K562 (cell line): ENCODE measurements at regions not wholly inside any gene's neighbourhood (a gene's known extent, or its start where the extent isn't known, plus 50 kb on each side); places are given as distances from the start of the nearest gene placed in this dataset.
"Not testable (repeated sequence)": the region's sequence is repeated elsewhere in the genome, so short reads cannot be mapped to it uniquely, and the experiment has no call there.

Experiments
- ATAC-seq: fragments of 200-7000 bp; cut with Tn5 transposase; 3 replicates; pipeline ENCODE4 v1.9.1; 2020; ENCODE audit warnings: moderate library complexity
- BruUV-seq: library from RNA; stranded (reverse); fragments of 400-500 nt; replicated peaks from 2 replicates; lab custom pipeline; 2021; lab: Mats Ljungman, UMichigan
- CTCF ChIA-PET: fragments of 300-600 bp; formaldehyde crosslinking; extraction: SDS; loops from one replicate; lab custom pipeline; 2021; ENCODE audit warnings: low intra/inter-chr PET ratio; lab: Yijun Ruan, JAX
- POLR2A ChIA-PET: fragments of 300-600, 350-650 bp; sonication (Branson Sonifier 250); formaldehyde crosslinking; extraction: SDS; loops from one replicate; lab custom pipeline; 2021; ENCODE audit warnings: antibody characterized with exemption, inconsistent platforms; lab: Yijun Ruan, JAX
- DNase-seq, 4 experiments: peaks; one replicate each; pipeline versions ENCODE4 v3.0.0 to v3.0.0-alpha.2; 2011 to 2018; ENCODE audit warnings: low spot score in 3 of 4, mixed read lengths in 3 of 4; ENCODE audit errors: extremely low read depth in 1 of 4
- FAIRE-seq: peaks from 2 replicates; lab custom pipeline; 2011; peaks lifted over from hg19 to GRCh38; lab: Jason Lieb, UNC
- H2AFZ ChIP-seq: 2 replicates; pipeline ENCODE4 v1.6.0; 2011; ENCODE audit warnings: low read depth, low read length, control low read depth, inconsistent platforms
- H3K27ac ChIP-seq: fragments of 200-600 bp; 3 replicates; pipeline ENCODE4 v1.8.0; 2011; ENCODE audit warnings: low read depth, mild to moderate bottlenecking, control low read depth, inconsistent platforms, low read length, moderate library complexity, mixed read lengths; ENCODE audit errors: extremely low read depth
- H3K27me3 ChIP-seq, 2 experiments: fragments of 300-600 bp in 1 of 2; 2 replicates in 1 of 2; 3 replicates in 1 of 2; pipeline versions ENCODE4 v1.6.0 to v1.8.0; 2011; ENCODE audit warnings: inconsistent platforms in 2 of 2, low read length in 2 of 2, mild to moderate bottlenecking in 1 of 2, mixed read lengths in 1 of 2, moderate library complexity in 1 of 2; ENCODE audit not compliant: control insufficient read depth in 2 of 2, insufficient read depth in 2 of 2
- H3K36me3 ChIP-seq: fragments of 300-600 bp; 3 replicates; pipeline ENCODE4 v1.8.0; 2011; ENCODE audit warnings: mild to moderate bottlenecking, low read length, inconsistent platforms; ENCODE audit not compliant: control insufficient read depth, insufficient read depth
- H3K4me1 ChIP-seq, 2 experiments: fragments of 200-600 bp in 1 of 2; replicated peaks in 1 of 2; 2 replicates in 1 of 2; 3 replicates in 1 of 2; pipeline versions ENCODE4 v1.5.1 to v1.8.0; 2011; ENCODE audit warnings: inconsistent platforms in 2 of 2, low read length in 2 of 2, mild to moderate bottlenecking in 1 of 2, mixed read lengths in 1 of 2, moderate library complexity in 1 of 2; ENCODE audit not compliant: control insufficient read depth in 2 of 2, insufficient read depth in 2 of 2
- H3K4me2 ChIP-seq: 2 replicates; pipeline ENCODE4 v1.6.1; 2011; ENCODE audit warnings: low read length, control low read depth, inconsistent platforms, mixed read lengths; ENCODE audit not compliant: insufficient read depth
- H3K4me3 ChIP-seq: fragments of 200-600 bp; sonication (generic), shearing (Covaris generic); 2 replicates; pipeline ENCODE4 v1.5.1; 2016; ENCODE audit warnings: control low read depth, inconsistent platforms
- H3K79me2 ChIP-seq: fragments of 200-600 bp; 3 replicates; pipeline ENCODE4 v1.8.0; 2011; ENCODE audit warnings: low read length, inconsistent platforms; ENCODE audit not compliant: control insufficient read depth, insufficient read depth
- H3K9ac ChIP-seq, 2 experiments: 2 replicates each; pipeline versions ENCODE4 v1.6.0 to v1.6.1; 2011; ENCODE audit warnings: low read depth in 2 of 2, low read length in 2 of 2, control low read depth in 1 of 2, inconsistent platforms in 1 of 2, mild to moderate bottlenecking in 1 of 2, mixed read lengths in 1 of 2; ENCODE audit not compliant: insufficient read depth in 1 of 2
- H3K9me1 ChIP-seq: one replicate; pipeline ENCODE4 v1.6.0; 2011; ENCODE audit warnings: inconsistent platforms, mild to moderate bottlenecking, low read length, moderate library complexity; ENCODE audit not compliant: control insufficient read depth, insufficient read depth
- H3K9me3 ChIP-seq: replicated peaks from 2 replicates; pipeline ENCODE4 v1.5.1; 2011; ENCODE audit warnings: low read depth, low read length, inconsistent platforms; ENCODE audit not compliant: control insufficient read depth, insufficient read depth
- H4K20me1 ChIP-seq: replicated peaks from 2 replicates; pipeline ENCODE4 v1.6.1; 2011; ENCODE audit warnings: low read length, inconsistent platforms, mixed read lengths; ENCODE audit not compliant: control insufficient read depth, insufficient read depth
- CREB1 ChIP-seq, 2 experiments: sonication (generic) in 1 of 2; formaldehyde crosslinking in 1 of 2; IDR thresholded peaks; 2 replicates each; pipeline versions ENCODE4 v1.6.1 to v1.8.0; 2012 to 2022; ENCODE audit warnings: inconsistent platforms in 1 of 2, mild to moderate bottlenecking in 1 of 2, missing genetic modification reagents in 1 of 2, moderate library complexity in 1 of 2
- KLF6 ChIP-seq: fragments of 250-450 bp; sonication (Bioruptor Pico); IDR thresholded peaks from 2 replicates; pipeline ENCODE4 v1.4.0; 2020; ENCODE audit warnings: mild to moderate bottlenecking, moderate library complexity, borderline replicate concordance
- L3MBTL2 ChIP-seq: fragments of 450-650 bp; IDR thresholded peaks from 2 replicates; pipeline ENCODE4 v1.6.1; 2016; ENCODE audit warnings: mild to moderate bottlenecking, moderate library complexity
- MYC ChIP-seq, 2 experiments: fragments of 250-450 bp in 1 of 2; sonication (Bioruptor Pico) in 1 of 2; IDR thresholded peaks; 2 replicates each; pipeline versions ENCODE4 v1.5.1 to v1.6.1; 2012 to 2021; ENCODE audit warnings: low read depth in 2 of 2, borderline replicate concordance in 1 of 2, improper control_type of control experiment in 1 of 2, low read length in 1 of 2, mild to moderate bottlenecking in 1 of 2, moderate library complexity in 1 of 2
- POLR2AphosphoS2 ChIP-seq: IDR thresholded peaks from 2 replicates; pipeline ENCODE4 v1.6.1; 2012; ENCODE audit warnings: low read length, improper control_type of control experiment
- POLR2G ChIP-seq: fragments of 200-400 bp; formaldehyde crosslinking; IDR thresholded peaks from 2 replicates; pipeline ENCODE4 v1.6.1; 2017; ENCODE audit warnings: low read depth, mild to moderate bottlenecking, antibody characterized with exemption, low read length, moderate library complexity
- RAD21 ChIP-seq, 2 experiments: fragments of 250-450 bp in 1 of 2; fragments of 450-650 bp in 1 of 2; sonication (Bioruptor Pico) in 1 of 2; formaldehyde crosslinking in 1 of 2; IDR thresholded peaks in 1 of 2; conservative IDR thresholded peaks in 1 of 2; 2 replicates each; pipeline versions ENCODE4 v1.4.0 to v1.8.0; 2020 to 2022; ENCODE audit warnings: mild to moderate bottlenecking in 2 of 2, moderate library complexity in 1 of 2
- RAD51 ChIP-seq: fragments of 450-650 bp; IDR thresholded peaks from 2 replicates; pipeline ENCODE4 v1.7.1; 2016; ENCODE audit warnings: low read depth, mild to moderate bottlenecking, borderline replicate concordance
- SIN3A ChIP-seq, 2 experiments: fragments of 150-350 bp in 1 of 2; IDR thresholded peaks; 2 replicates each; pipeline ENCODE4 v1.6.1; 2011 to 2016; ENCODE audit warnings: borderline replicate concordance in 2 of 2, low read depth in 2 of 2, low read length in 2 of 2, mild to moderate bottlenecking in 2 of 2, moderate library complexity in 2 of 2; ENCODE audit not compliant: control insufficient read depth in 1 of 2
- SP1 ChIP-seq: sonication (generic); formaldehyde crosslinking; IDR thresholded peaks from 2 replicates; pipeline ENCODE4 v1.8.1; 2022; ENCODE audit warnings: mild to moderate bottlenecking, missing genetic modification reagents
- WGBS: fragments of 100-300 bp; shearing (Covaris generic); methylation state at CpG from one replicate; pipeline ENCODE4 v1.1.6; 2016; ENCODE audit warnings: low coverage, mixed read lengths; ENCODE audit not compliant: insufficient coverage; ENCODE audit errors: missing lambda C conversion rate; 5-methylcytosine and 5-hydroxymethylcytosine counted together
- in situ Hi-C: fragments of 300-500 bp; cut with MboI; formaldehyde crosslinking; loops from 4 replicates; pipeline ENCODE4 v1.15.0; 2018; ENCODE audit warnings: inconsistent platforms, mixed read lengths
- intact Hi-C: fragments of 100-400 bp; cut with micrococcal nuclease; formaldehyde crosslinking; loops from 2 replicates; pipeline ENCODE4 v1.14.2; 2022
- TF ChIP-seq, protein P1 (sequence below), 3 experiments: IDR thresholded peaks in 2 of 3; conservative IDR thresholded peaks in 1 of 3; 2 replicates each; pipeline ENCODE4 v1.5.1; 2011 to 2012; ENCODE audit warnings: low read length in 3 of 3, mild to moderate bottlenecking in 3 of 3, control low read depth in 2 of 3, improper control_type of control experiment in 1 of 3, inconsistent platforms in 1 of 3, low read depth in 1 of 3, mixed read lengths in 1 of 3, moderate library complexity in 1 of 3; ENCODE audit not compliant: insufficient read depth in 2 of 3
- TF ChIP-seq, protein P2 (sequence below): sonication (generic); formaldehyde crosslinking; IDR thresholded peaks from 2 replicates; pipeline ENCODE4 v1.8.0; 2022; ENCODE audit warnings: mild to moderate bottlenecking, missing genetic modification reagents
- TF ChIP-seq, protein P3 (sequence below): sonication (generic); formaldehyde crosslinking; IDR thresholded peaks from 2 replicates; pipeline ENCODE4 v1.8.0; 2022; ENCODE audit warnings: missing genetic modification reagents, mild to moderate bottlenecking, moderate library complexity, borderline replicate concordance
- TF ChIP-seq, protein P4 (sequence below): fragments of 450-650 bp; IDR thresholded peaks from 2 replicates; pipeline ENCODE4 v1.6.1; 2016; ENCODE audit warnings: borderline replicate concordance

DNA sequence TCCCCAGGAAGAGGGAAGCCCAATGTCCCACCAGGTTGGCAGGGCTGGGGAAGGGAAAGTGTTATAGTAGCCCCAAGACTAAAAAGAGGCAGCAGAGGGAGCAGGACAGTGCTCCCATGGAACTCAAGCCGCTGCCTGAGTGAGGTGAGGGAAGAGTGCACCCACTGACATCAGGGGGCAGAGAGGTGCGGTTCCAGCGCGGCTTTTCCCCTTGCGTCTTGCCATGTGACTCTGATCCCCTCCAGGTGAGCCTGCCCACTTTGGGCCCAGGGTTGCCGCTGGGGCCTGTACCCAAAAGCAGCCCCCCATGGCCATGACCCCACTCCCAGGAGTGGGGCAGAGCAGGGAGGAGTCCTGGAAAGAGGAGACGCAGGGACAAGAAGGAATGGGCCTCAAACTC, 136.3 kb upstream of the KCTD7 start:
- intact Hi-C loops: loop anchor here (5.0 kb wide), 2 partner anchors 50 to 110 kb away; no protein-coding TSS in a partner anchor
- POLR2A ChIA-PET; FAIRE-seq; TF ChIP-seq MYC (CRISPR knock-in tag; IDR thresholded peaks at IDR 0.05; ENCODE audit: borderline replicate concordance, low read depth); CREB1 (IDR thresholded peaks at IDR 0.05): not testable (repeated sequence)
- TF ChIP-seq POLR2AphosphoS2 (peak; percentile 56; the same call in 1 of the 2 replicates), KLF6 (CRISPR knock-in tag) (peak; percentile 11; the same call in 1 of the 2 replicates), SIN3A (IDR thresholded peaks at IDR 0.05; ENCODE audit: borderline replicate concordance in 2 of 2, control insufficient read depth in 1 of 2, low read depth in 2 of 2, low read length in 2 of 2) (peak in 1 of 2 experiments; percentile 39; a peak in 1 of 4 replicates), L3MBTL2 (peak; percentile 66), RAD21 (CRISPR knock-in tag; conservative IDR thresholded peaks at IDR 0.05 in 1 of 2, IDR thresholded peaks at IDR 0.05 in 1 of 2) (peak in 1 of 2 experiments; percentile 24; a peak in 1 of 4 replicates), RAD51 (peak; percentile 41; the same call in 1 of the 2 replicates), MYC (IDR thresholded peaks at IDR 0.05; ENCODE audit: low read depth, low read length) (peak; percentile 58; the same call in 1 of the 2 replicates), CREB1 (CRISPR knock-in tag; IDR thresholded peaks at IDR 0.05) (0 out of 2 replicates have a peak, but pooled peaks have one; percentile 9), SP1 (CRISPR knock-in tag) (peak; percentile 62; the same call in 1 of the 2 replicates), POLR2G (peak; percentile 62)
- TF ChIP-seq, protein P1, sequence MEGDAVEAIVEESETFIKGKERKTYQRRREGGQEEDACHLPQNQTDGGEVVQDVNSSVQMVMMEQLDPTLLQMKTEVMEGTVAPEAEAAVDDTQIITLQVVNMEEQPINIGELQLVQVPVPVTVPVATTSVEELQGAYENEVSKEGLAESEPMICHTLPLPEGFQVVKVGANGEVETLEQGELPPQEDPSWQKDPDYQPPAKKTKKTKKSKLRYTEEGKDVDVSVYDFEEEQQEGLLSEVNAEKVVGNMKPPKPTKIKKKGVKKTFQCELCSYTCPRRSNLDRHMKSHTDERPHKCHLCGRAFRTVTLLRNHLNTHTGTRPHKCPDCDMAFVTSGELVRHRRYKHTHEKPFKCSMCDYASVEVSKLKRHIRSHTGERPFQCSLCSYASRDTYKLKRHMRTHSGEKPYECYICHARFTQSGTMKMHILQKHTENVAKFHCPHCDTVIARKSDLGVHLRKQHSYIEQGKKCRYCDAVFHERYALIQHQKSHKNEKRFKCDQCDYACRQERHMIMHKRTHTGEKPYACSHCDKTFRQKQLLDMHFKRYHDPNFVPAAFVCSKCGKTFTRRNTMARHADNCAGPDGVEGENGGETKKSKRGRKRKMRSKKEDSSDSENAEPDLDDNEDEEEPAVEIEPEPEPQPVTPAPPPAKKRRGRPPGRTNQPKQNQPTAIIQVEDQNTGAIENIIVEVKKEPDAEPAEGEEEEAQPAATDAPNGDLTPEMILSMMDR (IDR thresholded peaks at IDR 0.05 in 2 of 3, conservative IDR thresholded peaks at IDR 0.05 in 1 of 3; ENCODE audit: insufficient read depth in 2 of 3, low read depth in 1 of 3, low read length in 3 of 3): peak in 2 of 3 experiments; percentile 18 to 24; a peak in 1 of 6 replicates
- TF ChIP-seq, protein P2, sequence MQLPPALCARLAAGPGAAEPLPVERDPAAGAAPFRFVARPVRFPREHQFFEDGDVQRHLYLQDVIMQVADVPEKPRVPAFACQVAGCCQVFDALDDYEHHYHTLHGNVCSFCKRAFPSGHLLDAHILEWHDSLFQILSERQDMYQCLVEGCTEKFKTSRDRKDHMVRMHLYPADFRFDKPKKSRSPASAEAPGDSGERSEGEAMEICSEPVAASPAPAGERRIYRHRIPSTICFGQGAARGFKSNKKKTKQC (CRISPR knock-in tag): peak; percentile 65; the same call in 1 of the 2 replicates
- TF ChIP-seq, protein P3, sequence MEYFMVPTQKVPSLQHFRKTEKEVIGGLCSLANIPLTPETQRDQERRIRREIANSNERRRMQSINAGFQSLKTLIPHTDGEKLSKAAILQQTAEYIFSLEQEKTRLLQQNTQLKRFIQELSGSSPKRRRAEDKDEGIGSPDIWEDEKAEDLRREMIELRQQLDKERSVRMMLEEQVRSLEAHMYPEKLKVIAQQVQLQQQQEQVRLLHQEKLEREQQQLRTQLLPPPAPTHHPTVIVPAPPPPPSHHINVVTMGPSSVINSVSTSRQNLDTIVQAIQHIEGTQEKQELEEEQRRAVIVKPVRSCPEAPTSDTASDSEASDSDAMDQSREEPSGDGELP: peak; percentile 37; the same call in 1 of the 2 replicates
- TF ChIP-seq, protein P4, sequence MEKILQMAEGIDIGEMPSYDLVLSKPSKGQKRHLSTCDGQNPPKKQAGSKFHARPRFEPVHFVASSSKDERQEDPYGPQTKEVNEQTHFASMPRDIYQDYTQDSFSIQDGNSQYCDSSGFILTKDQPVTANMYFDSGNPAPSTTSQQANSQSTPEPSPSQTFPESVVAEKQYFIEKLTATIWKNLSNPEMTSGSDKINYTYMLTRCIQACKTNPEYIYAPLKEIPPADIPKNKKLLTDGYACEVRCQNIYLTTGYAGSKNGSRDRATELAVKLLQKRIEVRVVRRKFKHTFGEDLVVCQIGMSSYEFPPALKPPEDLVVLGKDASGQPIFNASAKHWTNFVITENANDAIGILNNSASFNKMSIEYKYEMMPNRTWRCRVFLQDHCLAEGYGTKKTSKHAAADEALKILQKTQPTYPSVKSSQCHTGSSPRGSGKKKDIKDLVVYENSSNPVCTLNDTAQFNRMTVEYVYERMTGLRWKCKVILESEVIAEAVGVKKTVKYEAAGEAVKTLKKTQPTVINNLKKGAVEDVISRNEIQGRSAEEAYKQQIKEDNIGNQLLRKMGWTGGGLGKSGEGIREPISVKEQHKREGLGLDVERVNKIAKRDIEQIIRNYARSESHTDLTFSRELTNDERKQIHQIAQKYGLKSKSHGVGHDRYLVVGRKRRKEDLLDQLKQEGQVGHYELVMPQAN: peak; percentile 31; the same call in 1 of the 2 replicates

More for the DNA sequence above, 136.3 kb upstream of the KCTD7 start:
- H3K27ac ChIP-seq: peak overlapping the region; percentile 90
- in situ Hi-C loops, H3K9me3 ChIP-seq, H3K27me3 ChIP-seq, CTCF ChIA-PET, H4K20me1 ChIP-seq, BruUV-seq, H3K36me3 ChIP-seq, H3K9me1 ChIP-seq: not testable (repeated sequence)
- 10% methylated on average over 7 of the region's 7 CpGs for WGBS
- peak; percentile 48 for ATAC-seq
- H2AFZ ChIP-seq: peak overlapping the region; percentile 86
- peak overlapping the region; percentile 53 for H3K4me3 ChIP-seq
- H3K4me1 ChIP-seq: peaks cover 2 to 25% of the 10 kb centered on the region in 2 experiments; a peak in 4 of 5 replicates
- DNase-seq: peak; percentile 34 to 59 (median 46)
- peak overlapping the region; percentile 94 to 99 for H3K9ac ChIP-seq
- H3K4me2 ChIP-seq: peak overlapping the region; percentile 85
- peaks cover 21% of the 10 kb centered on the region for H3K79me2 ChIP-seq
